B cell (primary cell): ENCODE measurements at regions not wholly inside any gene's neighbourhood (a gene's known extent, or its start where the extent isn't known, plus 50 kb on each side); places are given as distances from the start of the nearest gene placed in this dataset.

Source experiments
- ATAC-seq: fragments of 200-7000 bp; cut with Tn5 transposase; one replicate; pipeline ENCODE4 v1.10.0; 2021; ENCODE audit warnings: low read depth, mild to moderate bottlenecking, moderate number of reproducible peaks, moderate library complexity
- CTCF ChIA-PET: fragments of 350-600 bp; sonication (Branson Sonifier 250); formaldehyde crosslinking; loops from one replicate; lab custom pipeline; 2021; ENCODE audit warnings: antibody characterized with exemption, inconsistent platforms; lab: Charles Lee
- POLR2A ChIA-PET: fragments of 350-600 bp; sonication (Branson Sonifier 250); formaldehyde crosslinking; loops from one replicate; lab custom pipeline; 2021; ENCODE audit warnings: antibody characterized with exemption; lab: Charles Lee
- DNase-seq: peaks from one replicate; pipeline ENCODE4 v3.0.0; 2013
- H2AFZ ChIP-seq: 2 replicates; pipeline ENCODE4 v1.6.1; 2012; ENCODE audit warnings: mild to moderate bottlenecking, low read depth, low read length; ENCODE audit not compliant: insufficient read depth, poor library complexity, severe bottlenecking
- H3K27ac ChIP-seq, 2 donors: 1 replicate in 1 of 2; 2 replicates in 1 of 2; pipeline ENCODE4 v1.5.1; 2012 to 2013; ENCODE audit warnings: low read length in 2 of 2, mild to moderate bottlenecking in 2 of 2, moderate library complexity in 1 of 2
- H3K27me3 ChIP-seq, 4 experiments: fragments of 200-600 bp in 1 of 4; sonication (generic) in 1 of 4; replicated peaks in 1 of 4; 1 replicate in 2 of 4; 2 replicates in 2 of 4; pipeline versions ENCODE4 v1.6.1 to v1.7.0; 2013 to 2016; ENCODE audit warnings: low read length in 3 of 4, mild to moderate bottlenecking in 2 of 4, mixed read lengths in 1 of 4, moderate library complexity in 1 of 4; ENCODE audit not compliant: insufficient read depth in 4 of 4, control insufficient read depth in 3 of 4; ENCODE audit errors: control extremely low read depth in 1 of 4
- H3K36me3 ChIP-seq, 2 experiments: replicated peaks in 1 of 2; 1 replicate in 1 of 2; 2 replicates in 1 of 2; pipeline versions ENCODE4 v1.6.1 to v1.7.1; 2013; ENCODE audit warnings: low read length in 1 of 2; ENCODE audit not compliant: insufficient read depth in 2 of 2, control insufficient read depth in 1 of 2; ENCODE audit errors: control extremely low read depth in 1 of 2, extremely low read depth in 1 of 2
- H3K4me1 ChIP-seq, 2 donors: fragments of 200-600 bp in 1 of 2; sonication (generic) in 1 of 2; 1 replicate in 1 of 2; 2 replicates in 1 of 2; pipeline versions ENCODE4 v1.5.1 to v1.6.1; 2013 to 2017; ENCODE audit warnings: low read length in 2 of 2; ENCODE audit not compliant: control insufficient read depth in 2 of 2, insufficient read depth in 2 of 2
- H3K4me2 ChIP-seq: replicated peaks from 2 replicates; pipeline ENCODE3; 2012; ENCODE audit warnings: mild to moderate bottlenecking, low read depth, low read length; ENCODE audit not compliant: poor library complexity, severe bottlenecking
- H3K4me3 ChIP-seq, 5 experiments: fragments of 200-600 bp in 1 of 5; sonication (generic) in 1 of 5; 1 replicate in 3 of 5; 2 replicates in 2 of 5; pipeline versions ENCODE4 v1.5.1 to v1.7.0; 2011 to 2016; ENCODE audit warnings: low read length in 4 of 5, mild to moderate bottlenecking in 4 of 5, low read depth in 2 of 5, control low read depth in 1 of 5, moderate library complexity in 1 of 5; ENCODE audit not compliant: insufficient read depth in 1 of 5; ENCODE audit errors: control extremely low read depth in 1 of 5, extremely low read depth in 1 of 5
- H3K79me2 ChIP-seq: fragments of 200-600 bp; sonication (generic); one replicate; pipeline ENCODE4 v1.6.0; 2016; ENCODE audit warnings: low read length; ENCODE audit not compliant: control insufficient read depth, insufficient read depth
- H3K9ac ChIP-seq: fragments of 200-600 bp; sonication (generic); 2 replicates; pipeline ENCODE4 v1.6.1; 2017; ENCODE audit warnings: mild to moderate bottlenecking, low read length, moderate library complexity
- H3K9me3 ChIP-seq, 3 donors: one replicate each; pipeline versions ENCODE4 v1.6.1 to v1.7.1; 2013; ENCODE audit warnings: low read length in 2 of 3; ENCODE audit not compliant: control insufficient read depth in 2 of 3, insufficient read depth in 1 of 3; ENCODE audit errors: control extremely low read depth in 1 of 3
- H4K20me1 ChIP-seq: 2 replicates; pipeline ENCODE4 v1.6.0; 2012; ENCODE audit warnings: mild to moderate bottlenecking, low read length; ENCODE audit not compliant: insufficient read depth, control insufficient read depth, poor library complexity, severe bottlenecking
- H3K27ac Mint-ChIP-seq: one replicate; pipeline ENCODE4 v1.8.0; 2021; ENCODE audit warnings: mixed read lengths
- H3K27me3 Mint-ChIP-seq: one replicate; pipeline ENCODE4 v1.8.0; 2021; ENCODE audit warnings: mixed read lengths
- H3K4me1 Mint-ChIP-seq: one replicate; pipeline ENCODE4 v1.8.0; 2021; ENCODE audit warnings: mixed read lengths
- H3K4me3 Mint-ChIP-seq: one replicate; pipeline ENCODE4 v1.8.0; 2021; ENCODE audit warnings: mixed read lengths
- H3K9me3 Mint-ChIP-seq: one replicate; pipeline ENCODE4 v1.8.0; 2022; ENCODE audit warnings: mixed read lengths; ENCODE audit not compliant: insufficient read depth
- EZH2 ChIP-seq: IDR thresholded peaks from 2 replicates; pipeline ENCODE4 v1.6.1; 2012; ENCODE audit warnings: borderline replicate concordance, low read depth, mild to moderate bottlenecking, moderate library complexity, low read length; ENCODE audit not compliant: insufficient read depth, poor library complexity, severe bottlenecking
- WGBS: methylation state at CpG from one replicate; pipeline ENCODE4 v1.1.5; 2013; ENCODE audit warnings: missing lambda C conversion rate; ENCODE audit not compliant: insufficient coverage; 5-methylcytosine and 5-hydroxymethylcytosine counted together
- intact Hi-C: fragments of 100-400 bp; cut with micrococcal nuclease; formaldehyde crosslinking; loops from one replicate; pipeline ENCODE4 v1.10.0; 2022
- TF ChIP-seq, protein P1 (sequence below): fragments of 200-600 bp; IDR thresholded peaks from one replicate; pipeline ENCODE4 v1.8.0; 2022; ENCODE audit warnings: antibody characterized with exemption, mild to moderate bottlenecking

DNA sequence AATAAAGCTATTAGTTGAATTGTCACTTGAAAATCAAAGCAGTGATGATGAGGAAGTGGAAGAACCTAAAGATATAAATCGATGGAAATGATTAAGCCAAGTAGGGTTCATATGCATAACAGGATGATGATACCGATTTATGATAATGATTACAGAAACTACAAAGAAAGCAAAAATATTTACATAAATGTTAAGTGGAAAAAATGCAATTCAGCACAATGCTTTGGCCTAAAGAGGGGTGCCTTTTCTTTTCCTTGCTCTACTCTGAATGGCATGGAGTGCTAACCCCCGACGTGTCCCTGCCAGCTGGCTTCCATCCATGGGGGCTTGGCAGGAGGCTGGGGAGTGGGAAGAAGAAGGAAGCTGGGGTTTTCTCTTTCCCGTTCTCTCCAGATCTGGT is 240.3 kb downstream of the GATA3 start:
- no peaks in the 10 kb centered on the region for H3K79me2 ChIP-seq
- no peaks in the 10 kb centered on the region for H3K4me1 Mint-ChIP-seq
- H3K9ac ChIP-seq, result no peak overlapping the region
- no peaks in the 10 kb centered on the region for H3K36me3 ChIP-seq
- ChIA-PET CTCF (no interaction called here), POLR2A (no interaction called here)
- no peak overlapping the region for H3K4me2 ChIP-seq
- H3K27ac Mint-ChIP-seq, result no peak overlapping the region
- peaks cover 0 to 3% (median 0%) of the 10 kb centered on the region in 3 donors for H3K9me3 ChIP-seq
- TF ChIP-seq, protein P1, sequence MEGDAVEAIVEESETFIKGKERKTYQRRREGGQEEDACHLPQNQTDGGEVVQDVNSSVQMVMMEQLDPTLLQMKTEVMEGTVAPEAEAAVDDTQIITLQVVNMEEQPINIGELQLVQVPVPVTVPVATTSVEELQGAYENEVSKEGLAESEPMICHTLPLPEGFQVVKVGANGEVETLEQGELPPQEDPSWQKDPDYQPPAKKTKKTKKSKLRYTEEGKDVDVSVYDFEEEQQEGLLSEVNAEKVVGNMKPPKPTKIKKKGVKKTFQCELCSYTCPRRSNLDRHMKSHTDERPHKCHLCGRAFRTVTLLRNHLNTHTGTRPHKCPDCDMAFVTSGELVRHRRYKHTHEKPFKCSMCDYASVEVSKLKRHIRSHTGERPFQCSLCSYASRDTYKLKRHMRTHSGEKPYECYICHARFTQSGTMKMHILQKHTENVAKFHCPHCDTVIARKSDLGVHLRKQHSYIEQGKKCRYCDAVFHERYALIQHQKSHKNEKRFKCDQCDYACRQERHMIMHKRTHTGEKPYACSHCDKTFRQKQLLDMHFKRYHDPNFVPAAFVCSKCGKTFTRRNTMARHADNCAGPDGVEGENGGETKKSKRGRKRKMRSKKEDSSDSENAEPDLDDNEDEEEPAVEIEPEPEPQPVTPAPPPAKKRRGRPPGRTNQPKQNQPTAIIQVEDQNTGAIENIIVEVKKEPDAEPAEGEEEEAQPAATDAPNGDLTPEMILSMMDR, result no peak
- no peak for TF ChIP-seq EZH2
- H3K27me3 ChIP-seq, result peaks cover 0 to 3% (median 0%) of the 10 kb centered on the region in 4 experiments
- H4K20me1 ChIP-seq, result no peaks in the 10 kb centered on the region
- DNase-seq (no peak), ATAC-seq (no peak)
- H3K9me3 Mint-ChIP-seq, result no peaks in the 10 kb centered on the region
- H3K27me3 Mint-ChIP-seq, result peaks cover 6% of the 10 kb centered on the region
- intact Hi-C loops, result no loop called here
- no peak overlapping the region for H2AFZ ChIP-seq
- no peaks in the 10 kb centered on the region for H3K4me1 ChIP-seq
- H3K4me3 ChIP-seq, result no peak overlapping the region
- no peak overlapping the region for H3K4me3 Mint-ChIP-seq
- H3K27ac ChIP-seq, result no peak overlapping the region
- no CpG with 5 or more reads among the region's 5 CpGs for WGBS

DNA sequence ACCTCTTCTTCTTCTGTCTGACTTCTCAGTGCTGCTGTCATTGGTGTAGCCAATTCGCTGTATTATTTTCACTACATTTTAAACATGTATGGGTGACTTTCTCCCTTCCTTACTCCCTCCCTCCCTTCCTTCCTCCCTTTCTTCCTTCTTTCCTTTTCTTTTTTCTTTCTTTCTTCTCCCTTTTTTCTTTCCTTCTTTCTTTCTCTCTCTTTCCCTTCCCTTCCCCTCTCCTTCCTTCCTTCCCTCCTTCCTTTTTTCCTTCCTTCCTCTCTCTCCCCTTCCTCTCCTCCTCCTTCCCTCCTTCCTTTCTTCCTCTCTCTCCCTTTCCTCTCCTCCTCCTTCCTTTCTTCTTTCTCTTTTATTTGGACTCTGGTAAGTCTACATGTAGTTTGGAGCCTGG is 240.8 kb downstream of the GATA3 start:
- no peaks in the 10 kb centered on the region for H3K36me3 ChIP-seq
- Mint-ChIP-seq H3K9me3 (no peaks in the 10 kb centered on the region), H3K27me3 (peaks cover 6% of the 10 kb centered on the region), H3K4me3 (no peak overlapping the region), H3K4me1 (no peaks in the 10 kb centered on the region), H3K27ac (no peak overlapping the region)
- no peaks in the 10 kb centered on the region for H3K4me1 ChIP-seq
- POLR2A ChIA-PET, result no interaction called here
- H4K20me1 ChIP-seq, result no peaks in the 10 kb centered on the region
- no peak for DNase-seq
- no peak overlapping the region for H3K4me3 ChIP-seq
- H3K79me2 ChIP-seq, result no peaks in the 10 kb centered on the region
- H3K4me2 ChIP-seq, result no peak overlapping the region
- CTCF ChIA-PET, result no interaction called here
- intact Hi-C loops, result no loop called here
- H3K9ac ChIP-seq, result no peak overlapping the region
- H3K9me3 ChIP-seq, result peaks cover 0 to 3% (median 0%) of the 10 kb centered on the region in 3 donors
- H3K27ac ChIP-seq, result no peak overlapping the region
- 83% methylated on average over 1 of the region's 1 CpG for WGBS
- no peak overlapping the region for H2AFZ ChIP-seq
- no peak for ATAC-seq
- H3K27me3 ChIP-seq, result peaks cover 0 to 3% (median 0%) of the 10 kb centered on the region in 4 experiments
- TF ChIP-seq, protein P1, result no peak
- no peak for TF ChIP-seq EZH2
